GM20000 (cell line): ENCODE measurements at regions not wholly inside any gene's neighbourhood (a gene's known extent, or its start where the extent isn't known, plus 50 kb on each side); places are given as distances from the start of the nearest gene placed in this dataset.

Experiments
- DNase-seq: peaks from one replicate; pipeline ENCODE4 v3.0.0; 2012; ENCODE audit warnings: low spot score
- TF ChIP-seq, protein P1 (sequence below): IDR thresholded peaks from 2 replicates; pipeline ENCODE4 v1.5.1; 2012; ENCODE audit warnings: mild to moderate bottlenecking, control low read depth; ENCODE audit errors: extremely low read depth, missing control alignments

DNA sequence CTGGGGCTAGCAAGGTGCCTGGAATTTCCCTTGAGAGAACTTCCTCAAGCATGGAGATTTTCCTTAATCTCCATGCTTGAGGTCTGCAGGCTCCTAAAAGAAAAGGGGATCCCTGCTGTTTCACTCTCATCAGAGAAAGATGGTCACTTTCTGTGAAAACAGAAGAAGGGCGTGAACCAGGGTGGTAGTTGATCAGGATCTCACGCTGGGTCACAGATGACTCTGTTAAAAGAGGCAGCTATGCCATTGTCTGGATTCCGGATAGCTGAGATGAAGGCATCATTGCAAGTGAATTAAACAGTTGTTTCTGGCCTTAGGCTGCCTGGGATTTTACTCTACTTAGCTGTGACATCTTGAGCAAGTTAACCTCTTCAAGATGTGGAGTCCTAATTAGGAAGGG lies 525.9 kb downstream of the TYW1 start:
- TF ChIP-seq, protein P1, sequence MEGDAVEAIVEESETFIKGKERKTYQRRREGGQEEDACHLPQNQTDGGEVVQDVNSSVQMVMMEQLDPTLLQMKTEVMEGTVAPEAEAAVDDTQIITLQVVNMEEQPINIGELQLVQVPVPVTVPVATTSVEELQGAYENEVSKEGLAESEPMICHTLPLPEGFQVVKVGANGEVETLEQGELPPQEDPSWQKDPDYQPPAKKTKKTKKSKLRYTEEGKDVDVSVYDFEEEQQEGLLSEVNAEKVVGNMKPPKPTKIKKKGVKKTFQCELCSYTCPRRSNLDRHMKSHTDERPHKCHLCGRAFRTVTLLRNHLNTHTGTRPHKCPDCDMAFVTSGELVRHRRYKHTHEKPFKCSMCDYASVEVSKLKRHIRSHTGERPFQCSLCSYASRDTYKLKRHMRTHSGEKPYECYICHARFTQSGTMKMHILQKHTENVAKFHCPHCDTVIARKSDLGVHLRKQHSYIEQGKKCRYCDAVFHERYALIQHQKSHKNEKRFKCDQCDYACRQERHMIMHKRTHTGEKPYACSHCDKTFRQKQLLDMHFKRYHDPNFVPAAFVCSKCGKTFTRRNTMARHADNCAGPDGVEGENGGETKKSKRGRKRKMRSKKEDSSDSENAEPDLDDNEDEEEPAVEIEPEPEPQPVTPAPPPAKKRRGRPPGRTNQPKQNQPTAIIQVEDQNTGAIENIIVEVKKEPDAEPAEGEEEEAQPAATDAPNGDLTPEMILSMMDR: no peak
- DNase-seq: no peak

DNA sequence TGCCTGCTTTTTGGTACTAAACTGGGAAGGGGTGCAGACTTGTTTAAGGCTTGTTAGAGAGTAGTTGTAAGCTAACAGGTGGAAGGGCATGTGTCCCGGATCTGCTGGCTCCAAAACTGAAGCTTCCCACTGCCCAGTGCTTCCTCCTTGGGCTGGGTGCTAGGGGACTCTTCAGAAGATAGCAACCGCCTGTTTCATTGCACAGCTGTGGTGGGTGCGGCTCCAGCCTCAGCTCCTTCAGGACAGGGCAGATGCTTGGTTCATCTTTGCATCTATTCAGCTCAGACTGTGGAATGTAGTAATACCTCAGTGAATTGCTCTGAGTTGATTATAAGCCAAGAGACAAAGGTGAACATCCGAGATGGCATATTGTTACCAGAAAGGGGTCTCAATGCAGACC lies 527.1 kb downstream of the TYW1 start:
- no peak for DNase-seq
- TF ChIP-seq, protein P1: no peak

- TF ChIP-seq, protein P1: no peak
- no peak for DNase-seq
Measured at GRCh38 chr7:67525588-67525987, 529.0 kb downstream of the TYW1 start.

DNA sequence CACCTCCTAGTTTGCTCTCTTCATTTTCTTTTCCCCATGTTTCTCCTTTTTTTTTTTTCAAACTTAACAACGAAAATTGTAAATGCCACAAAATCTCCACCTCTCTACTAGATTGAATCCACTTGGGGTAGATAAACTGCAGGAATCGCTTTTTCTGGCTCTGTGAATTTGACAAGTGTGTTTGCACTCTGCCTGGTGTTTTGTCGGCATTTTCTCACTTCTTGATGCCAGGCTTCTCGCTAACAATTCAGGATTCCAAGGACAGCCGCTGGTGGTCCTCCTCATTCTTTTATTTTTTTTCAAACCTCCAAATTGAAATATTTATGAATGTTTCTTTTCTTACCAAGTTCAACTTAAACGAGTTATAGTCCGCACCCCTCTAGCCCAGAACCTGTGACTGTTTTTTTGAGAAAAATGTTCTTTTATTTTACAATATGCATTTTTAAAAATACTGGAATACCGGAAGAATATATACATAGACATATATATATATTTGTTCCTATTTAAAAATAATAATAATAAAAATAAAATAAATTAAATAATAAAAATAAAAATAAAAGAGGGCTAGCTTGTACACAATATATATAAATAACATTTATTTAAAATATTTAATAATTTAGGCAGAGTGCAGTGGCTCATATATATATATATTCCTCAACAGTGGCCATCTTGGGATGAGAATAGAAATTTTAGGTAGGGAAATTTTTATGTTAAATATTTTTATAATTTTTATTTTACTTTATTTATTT lies 538.8 kb downstream of the TYW1 start:
- TF ChIP-seq, protein P1: no peak
- DNase-seq: no peak

DNA sequence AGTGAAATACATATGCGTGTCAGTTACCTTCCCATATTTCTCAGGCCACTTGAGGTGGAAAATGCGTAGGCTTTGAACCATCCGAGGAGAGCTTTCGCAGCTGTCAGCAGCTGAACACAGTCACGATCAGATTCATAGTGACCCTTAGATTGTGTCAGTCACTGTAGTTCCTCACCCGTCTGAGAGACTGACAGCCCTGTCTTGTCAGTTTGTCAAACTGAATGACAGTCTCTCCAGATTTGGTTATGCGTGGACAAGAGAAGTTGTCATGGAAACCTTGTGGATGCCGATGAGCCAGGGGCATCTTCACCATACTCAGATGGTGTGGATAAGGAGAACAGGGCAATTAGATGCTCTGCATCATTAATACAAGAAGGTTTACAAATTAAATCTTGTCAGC lies 546.3 kb downstream of the TYW1 start:
- TF ChIP-seq, protein P1: no peak
- DNase-seq: no peak

DNA sequence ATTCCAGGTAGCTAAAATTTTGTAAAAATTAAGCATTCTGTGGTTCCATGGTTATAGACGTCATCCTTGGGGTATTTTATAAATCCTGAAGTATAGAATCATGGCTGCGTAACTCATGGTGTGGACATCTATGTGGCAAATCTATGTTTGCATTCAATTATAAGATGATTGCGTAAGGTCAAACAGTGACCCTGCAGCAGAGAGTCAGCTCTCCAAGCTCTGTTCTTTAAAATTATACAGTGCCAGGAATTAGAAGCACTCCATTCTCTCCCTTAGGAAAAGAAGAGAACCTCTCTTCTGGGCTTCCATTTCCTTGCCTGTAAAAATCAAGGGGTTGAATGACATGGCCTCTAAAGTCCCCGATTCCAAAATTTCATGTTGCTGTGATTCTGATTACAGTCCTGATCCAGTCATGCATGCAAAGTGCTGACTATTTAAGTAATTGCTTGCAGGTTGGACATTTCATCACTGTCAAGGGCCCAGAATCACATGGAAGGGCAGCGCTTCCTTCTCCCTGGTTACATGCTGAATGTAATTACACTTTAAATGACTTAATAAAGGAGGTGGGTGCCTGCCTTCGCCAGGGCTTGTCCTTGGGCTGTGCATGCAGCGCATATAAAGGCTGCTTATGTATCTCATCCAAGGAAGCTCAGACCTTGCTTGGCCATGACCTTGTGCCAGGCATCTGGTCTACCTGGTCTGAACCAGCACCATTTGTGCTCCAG lies 550.7 kb downstream of the TYW1 start:
- DNase-seq: no peak
- TF ChIP-seq, protein P1: no peak

DNA sequence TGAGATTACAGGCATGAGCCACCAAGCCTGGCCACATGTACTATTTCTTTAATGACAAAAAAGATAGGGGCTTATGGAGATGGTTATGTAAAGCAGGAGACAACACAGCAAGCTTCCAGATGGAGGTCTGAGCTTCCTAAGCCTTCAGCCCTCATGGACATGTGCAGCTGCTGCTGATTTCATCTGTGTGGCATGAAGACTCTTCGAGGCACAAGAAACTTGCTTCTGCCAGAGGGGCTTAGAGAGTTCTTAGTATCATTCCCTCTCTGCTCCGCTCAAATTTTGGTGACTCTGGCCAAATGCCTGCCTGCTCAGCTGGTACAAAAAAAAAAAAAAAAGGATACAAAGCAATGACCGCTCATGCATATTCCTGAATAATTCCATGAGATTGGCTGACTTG lies 552.5 kb downstream of the TYW1 start:
- DNase-seq: no peak
- TF ChIP-seq, protein P1: no peak
